Thyroid gland (tissue), 4 donors: ENCODE measurements at regions not wholly inside any gene's neighbourhood (a gene's known extent, or its start where the extent isn't known, plus 50 kb on each side); places are given as distances from the start of the nearest gene placed in this dataset.

Experiments
- POLR2A ChIP-seq, 2 donors: fragments of 450-650 bp; IDR thresholded peaks; one replicate each; pipeline ENCODE4 v1.6.1; 2017; ENCODE audit warnings: antibody characterized with exemption in 2 of 2, mild to moderate bottlenecking in 2 of 2, moderate library complexity in 1 of 2
- TF ChIP-seq, protein P1 (sequence below), 6 experiments: fragments of 200-600 bp in 3 of 6; fragments of 450-650 bp in 3 of 6; sonication (generic) in 3 of 6; IDR thresholded peaks; one replicate each; pipeline ENCODE4 v1.5.1; 2016 to 2019; ENCODE audit warnings: antibody characterized with exemption in 6 of 6, mild to moderate bottlenecking in 2 of 6, inconsistent platforms in 1 of 6, moderate library complexity in 1 of 6

- no peak for TF ChIP-seq POLR2A (IDR thresholded peaks at IDR 0.05)
- TF ChIP-seq, protein P1, sequence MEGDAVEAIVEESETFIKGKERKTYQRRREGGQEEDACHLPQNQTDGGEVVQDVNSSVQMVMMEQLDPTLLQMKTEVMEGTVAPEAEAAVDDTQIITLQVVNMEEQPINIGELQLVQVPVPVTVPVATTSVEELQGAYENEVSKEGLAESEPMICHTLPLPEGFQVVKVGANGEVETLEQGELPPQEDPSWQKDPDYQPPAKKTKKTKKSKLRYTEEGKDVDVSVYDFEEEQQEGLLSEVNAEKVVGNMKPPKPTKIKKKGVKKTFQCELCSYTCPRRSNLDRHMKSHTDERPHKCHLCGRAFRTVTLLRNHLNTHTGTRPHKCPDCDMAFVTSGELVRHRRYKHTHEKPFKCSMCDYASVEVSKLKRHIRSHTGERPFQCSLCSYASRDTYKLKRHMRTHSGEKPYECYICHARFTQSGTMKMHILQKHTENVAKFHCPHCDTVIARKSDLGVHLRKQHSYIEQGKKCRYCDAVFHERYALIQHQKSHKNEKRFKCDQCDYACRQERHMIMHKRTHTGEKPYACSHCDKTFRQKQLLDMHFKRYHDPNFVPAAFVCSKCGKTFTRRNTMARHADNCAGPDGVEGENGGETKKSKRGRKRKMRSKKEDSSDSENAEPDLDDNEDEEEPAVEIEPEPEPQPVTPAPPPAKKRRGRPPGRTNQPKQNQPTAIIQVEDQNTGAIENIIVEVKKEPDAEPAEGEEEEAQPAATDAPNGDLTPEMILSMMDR (IDR thresholded peaks at IDR 0.05), result no peak
Measured at GRCh38 chr6:110554966-110555460, 78.6 kb upstream of the SLC22A16 start.
